Dermis microvascular lymphatic vessel endothelial cell (primary cell): ENCODE measurements at regions not wholly inside any gene's neighbourhood (a gene's known extent, or its start where the extent isn't known, plus 50 kb on each side); places are given as distances from the start of the nearest gene placed in this dataset.
A peak's percentile ranks its signal among the peaks of the same experiment; 100 is the strongest.

Source experiments
- DNase-seq, 2 donors: peaks; one replicate each; pipeline versions ENCODE4 v3.0.0 to v3.0.0-alpha.2; 2010; ENCODE audit warnings: low read depth in 2 of 2

GRCh38 chr22:27517361-27518155 lies 284.0 kb downstream of the MN1 start:
- no peak for DNase-seq

GRCh38 chr22:27518531-27519340 lies 282.8 kb downstream of the MN1 start:
- DNase-seq, result no peak

DNA sequence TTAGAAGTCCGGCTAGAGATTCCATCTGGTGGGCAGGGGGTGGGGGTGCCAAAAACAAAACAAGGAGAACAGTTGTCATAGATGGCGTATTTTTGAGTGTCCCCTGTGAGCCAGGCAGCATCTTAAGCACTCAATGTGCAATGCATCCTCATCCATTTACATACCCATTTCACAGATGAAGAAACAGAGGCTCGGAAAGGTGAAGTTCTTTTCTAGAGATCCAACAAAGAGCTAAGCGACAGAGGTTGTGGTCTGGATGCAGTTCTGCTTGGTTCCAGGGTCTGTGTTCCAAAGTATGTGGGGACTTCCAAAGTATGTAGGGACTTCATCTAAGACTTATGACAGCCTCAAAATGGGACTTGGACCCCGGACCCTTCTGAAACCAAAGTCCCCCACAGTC lies 277.8 kb downstream of the MN1 start:
- DNase-seq, result no peak

DNA sequence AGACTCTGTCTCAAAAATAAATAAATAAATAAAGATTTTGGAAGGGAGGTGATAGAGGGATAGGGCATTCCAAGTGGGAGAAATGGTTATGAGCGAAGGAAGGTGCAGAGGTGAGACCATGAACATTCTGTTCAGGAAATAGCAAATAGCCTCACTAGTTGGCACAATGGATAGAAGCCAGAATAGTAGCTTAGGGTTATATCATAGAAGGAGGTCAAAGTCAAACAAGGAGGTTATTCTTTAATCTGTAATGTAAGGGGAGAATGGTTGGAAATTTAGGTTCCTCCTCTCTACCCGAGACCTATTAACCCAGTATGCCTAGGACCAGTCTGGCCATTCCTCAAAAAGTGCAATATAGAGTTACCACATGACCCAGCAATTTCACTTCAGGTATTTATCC lies 275.8 kb downstream of the MN1 start:
- no peak for DNase-seq

DNA sequence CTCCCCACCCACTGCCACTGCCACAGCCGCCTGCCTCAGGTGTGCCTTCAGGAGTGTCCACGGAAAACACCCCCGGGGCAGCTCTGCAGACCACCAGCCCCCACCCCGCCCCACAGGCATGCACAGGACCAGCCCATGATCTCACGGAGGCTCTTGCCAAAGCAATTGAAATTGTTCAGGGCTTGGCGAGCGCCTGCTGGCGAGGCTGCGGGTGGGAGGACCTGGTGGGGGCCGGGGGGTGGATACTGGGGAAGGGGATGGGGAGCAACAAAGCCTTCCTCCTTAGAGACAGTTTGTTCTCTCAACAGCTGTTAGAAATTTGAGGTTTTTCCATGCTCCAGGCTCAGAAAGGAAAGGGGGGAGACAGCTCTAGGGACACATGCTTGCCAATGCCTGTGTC lies 274.7 kb downstream of the MN1 start:
- no peak for DNase-seq

DNA sequence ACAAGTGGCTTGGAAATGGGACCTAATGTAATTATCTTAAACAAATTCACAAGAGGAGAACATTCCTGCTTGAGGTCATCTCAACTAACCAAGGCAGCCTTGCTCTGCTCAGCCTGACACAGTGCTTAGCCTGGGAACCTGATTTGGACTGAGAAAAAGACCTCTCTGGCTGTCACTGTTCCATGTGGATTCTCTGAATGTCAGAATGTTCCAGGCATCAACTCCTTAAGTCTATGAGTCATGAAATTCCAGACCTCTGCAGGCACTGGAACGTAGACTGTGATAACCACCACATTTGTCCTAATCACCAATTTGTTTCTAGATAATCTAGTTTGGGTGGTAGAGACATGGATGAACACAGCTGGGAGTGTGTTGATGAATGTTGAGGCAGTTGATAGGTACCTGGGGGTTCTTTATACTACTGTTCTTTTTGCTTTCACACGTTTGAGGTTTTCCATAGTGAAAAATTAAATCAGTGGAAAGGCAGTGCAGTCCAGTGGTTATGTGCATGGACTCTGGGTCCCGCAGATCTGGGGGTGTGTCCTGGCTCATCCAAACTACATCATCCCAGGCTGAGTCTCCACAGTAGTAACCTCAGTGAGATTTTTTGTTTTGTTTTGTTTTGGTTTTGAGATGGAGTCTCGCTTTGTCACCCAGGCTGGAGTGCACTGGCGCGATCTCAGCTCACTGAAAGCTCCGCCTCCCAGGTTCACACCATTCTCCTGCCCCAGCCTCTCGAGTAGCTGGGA lies 269.6 kb downstream of the MN1 start:
- peak in 1 of 2 donors; percentile 38 for DNase-seq

- DNase-seq, result no peak
Measured at GRCh38 chr22:27533105-27533745, 268.3 kb downstream of the MN1 start.

GRCh38 chr22:27534720-27535125 lies 266.8 kb downstream of the MN1 start:
- no peak for DNase-seq

DNA sequence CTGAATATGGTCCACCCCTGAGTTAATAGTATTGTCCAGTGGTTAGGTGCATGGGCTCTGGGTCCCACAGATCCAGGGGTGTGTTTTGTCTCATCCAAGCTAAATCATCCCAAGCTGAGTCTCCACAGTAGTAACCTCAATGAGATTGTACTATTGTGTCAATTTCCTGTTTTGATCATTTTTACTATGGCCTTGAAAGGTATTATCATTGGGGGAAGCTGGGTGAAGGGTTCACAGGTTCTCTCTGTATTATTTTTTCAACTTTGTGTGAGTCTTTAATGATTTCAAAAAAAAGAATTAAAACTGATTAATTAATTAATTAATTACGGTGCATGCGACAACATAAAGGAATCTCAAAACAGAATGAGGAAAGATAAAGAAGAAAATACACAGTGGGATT lies 266.1 kb downstream of the MN1 start:
- no peak for DNase-seq

DNA sequence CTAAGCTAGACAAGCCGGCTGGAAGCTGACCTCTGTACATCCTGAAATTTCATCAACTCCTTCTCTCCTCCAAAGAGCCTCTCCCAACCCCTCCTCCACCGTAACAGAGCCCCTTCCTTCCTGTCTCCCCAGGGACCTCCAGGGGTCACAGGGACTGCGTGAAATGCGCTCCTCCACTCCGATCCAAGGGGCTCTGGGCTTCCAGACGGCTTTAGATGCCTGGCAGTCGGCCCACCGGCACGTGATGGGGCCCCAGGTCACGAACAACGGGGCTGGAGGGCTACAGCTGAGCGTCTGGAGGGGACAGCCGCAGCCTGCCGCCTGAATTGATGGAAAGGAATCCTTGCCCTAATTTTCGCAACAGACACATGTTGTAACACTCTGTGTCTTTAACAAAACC lies 264.1 kb downstream of the MN1 start:
- DNase-seq, result peak in 1 of 2 donors; percentile 34

DNA sequence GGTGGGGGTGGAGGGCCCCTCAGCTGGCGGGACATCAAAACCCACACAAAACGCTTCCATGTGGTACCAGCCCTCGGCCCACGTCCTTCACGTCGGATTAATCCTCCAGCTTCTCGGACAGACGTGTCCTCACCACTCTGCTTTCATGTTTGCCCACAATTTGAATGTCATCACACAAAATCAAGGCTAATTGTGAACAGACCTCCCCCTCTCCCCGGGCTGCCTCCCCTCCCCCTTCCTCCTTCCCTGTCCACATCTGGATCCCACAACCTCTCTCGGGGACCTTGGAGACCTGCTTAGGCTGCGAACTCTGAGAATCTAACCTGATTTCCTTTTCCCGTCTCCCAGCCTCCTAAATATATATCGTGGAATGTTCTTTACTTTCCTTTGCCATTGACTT lies 262.9 kb downstream of the MN1 start:
- no peak for DNase-seq

DNA sequence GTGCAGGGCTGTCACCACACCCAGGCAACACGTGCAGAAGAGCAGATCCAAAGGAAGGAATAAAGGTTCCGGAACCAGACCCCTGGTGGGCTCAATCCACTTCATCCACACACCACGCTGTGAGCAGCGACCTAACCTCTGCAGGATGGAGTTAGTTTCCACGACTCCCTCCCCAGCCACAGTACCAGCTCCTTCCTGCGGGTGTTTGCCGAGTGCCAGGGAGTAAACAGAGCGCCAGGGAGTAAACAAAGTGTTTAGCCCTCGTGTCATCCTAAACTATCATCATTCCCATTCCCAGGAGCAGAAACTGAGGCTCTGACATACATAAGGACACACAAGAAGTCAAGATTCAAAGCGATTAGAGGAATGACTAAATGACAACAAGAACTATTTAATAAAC lies 261.3 kb downstream of the MN1 start:
- DNase-seq, result no peak

GRCh38 chr22:27540656-27541396 lies 260.7 kb downstream of the MN1 start:
- DNase-seq, result no peak

- no peak for DNase-seq
Measured at GRCh38 chr22:27541836-27542235, 259.7 kb downstream of the MN1 start.

- DNase-seq, result no peak
Measured at GRCh38 chr22:27542602-27543001, 259.0 kb downstream of the MN1 start.

DNA sequence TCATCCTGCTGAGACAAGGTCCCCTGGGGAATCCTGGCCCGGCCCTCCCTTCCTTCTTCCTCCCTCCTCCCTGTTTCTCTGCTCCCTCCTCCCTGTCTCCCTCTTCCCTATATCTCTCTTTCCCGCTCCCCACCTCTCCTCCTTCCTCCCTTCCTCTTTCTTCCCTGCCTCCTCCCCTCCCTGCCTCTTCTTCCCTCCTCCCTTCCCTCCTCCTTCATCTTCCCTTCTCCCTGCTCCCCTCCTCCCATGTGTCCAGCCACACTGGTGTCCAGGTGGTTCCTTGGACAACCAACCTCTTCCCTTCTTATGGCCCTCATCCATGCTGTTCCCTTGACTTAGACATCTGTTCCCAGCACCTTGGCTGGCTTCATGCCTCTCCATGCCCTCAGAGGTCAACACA lies 258.1 kb downstream of the MN1 start:
- DNase-seq, result no peak

DNA sequence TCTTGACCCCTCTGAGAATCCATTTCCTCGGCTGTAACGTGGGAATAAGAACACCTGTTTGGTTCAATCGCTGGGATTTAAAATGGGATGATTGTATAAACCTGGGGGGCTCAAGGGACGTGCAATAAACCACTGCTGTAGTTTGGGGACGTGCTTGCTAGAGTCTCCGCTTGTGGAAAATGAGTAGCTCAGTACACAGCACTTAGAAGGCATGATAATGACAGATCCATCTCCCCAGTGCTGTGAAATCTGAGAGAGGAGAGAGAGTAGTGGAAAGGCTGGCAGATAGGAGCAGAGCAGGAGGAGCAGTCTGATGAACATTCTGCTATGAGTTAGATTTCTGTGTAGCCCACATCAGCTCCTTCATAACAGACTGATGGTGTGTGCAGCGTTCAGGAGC lies 256.5 kb downstream of the MN1 start:
- DNase-seq, result no peak

GRCh38 chr22:27546157-27546935 lies 255.2 kb downstream of the MN1 start:
- no peak for DNase-seq

DNA sequence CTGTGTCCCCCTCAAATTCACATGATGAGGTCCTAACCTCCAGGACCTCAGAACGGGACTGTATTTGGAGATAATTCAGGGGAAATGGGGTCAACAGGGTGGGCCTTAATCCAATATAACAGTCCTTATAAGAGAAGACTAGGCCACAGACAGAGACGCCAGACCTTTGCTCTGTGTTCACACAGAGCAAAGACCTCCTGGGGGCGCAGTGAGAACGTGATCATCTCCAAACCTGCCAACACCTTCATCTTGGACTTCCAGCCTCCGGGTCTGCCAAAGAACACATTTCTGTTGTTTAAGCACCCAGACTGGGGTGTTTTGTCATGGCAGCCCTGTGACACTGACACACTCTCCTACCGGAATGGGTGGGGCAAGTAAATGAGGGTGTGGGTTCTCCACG lies 250.2 kb downstream of the MN1 start:
- DNase-seq, result no peak

GRCh38 chr22:27552176-27552575 lies 249.4 kb downstream of the MN1 start:
- no peak for DNase-seq
